ENCODE measurements at regions not wholly inside any gene's neighbourhood (a gene's known extent, or its start where the extent isn't known, plus 50 kb on each side); places are given as distances from the start of the nearest gene placed in this dataset.

- ATAC-seq (no peak), DNase-seq (ENCODE audit: low read depth, low spot score) (no peak), FAIRE-seq (no peak)
- 49% methylated on average over 4 of the region's 6 CpGs for WGBS (ENCODE audit: insufficient coverage, insufficient replicate concordance, low lambda C conversion rate, missing lambda C conversion rate)
- Histone ChIP-seq H3K4me3 (no peak overlapping the region), H3K27ac (ENCODE audit: control insufficient read depth, insufficient read depth) (no peak overlapping the region), H3K4me2 (ENCODE audit: control insufficient read depth, insufficient read depth) (no peak overlapping the region), H3K36me3 (ENCODE audit: control insufficient read depth in 2 of 2, insufficient read depth in 2 of 2, low read length in 1 of 2) (no peaks in the 10 kb centered on the region), H3K4me1 (ENCODE audit: control insufficient read depth, insufficient read depth, low read length) (peaks cover 22% of the 10 kb centered on the region), H4K20me1 (ENCODE audit: control insufficient read depth, insufficient read depth) (no peaks in the 10 kb centered on the region), H3K9ac (ENCODE audit: control insufficient read depth, insufficient read depth, low read length) (no peak overlapping the region), H3K79me2 (ENCODE audit: control insufficient read depth, insufficient read depth, low read length) (no peaks in the 10 kb centered on the region), H3K9me3 (replicated peaks; ENCODE audit: control insufficient read depth, insufficient read depth, low read length) (no peaks in the 10 kb centered on the region), H2AFZ (ENCODE audit: control insufficient read depth, low read depth, low read length) (no peak overlapping the region), H3K27me3 (replicated peaks in 1 of 2; ENCODE audit: control insufficient read depth in 2 of 2, insufficient read depth in 2 of 2, low read length in 1 of 2) (no peaks in the 10 kb centered on the region)
- ChIA-PET SMC1A (ENCODE audit: uncharacterized antibody, unreplicated experiment) (interaction anchor here (0.9 to 1.0 kb wide), 2 partner anchors 9 to 91 kb away, joined by 3 read pairs; no protein-coding TSS in a partner anchor), POLR2A (interaction anchor here (0.5 to 0.7 kb wide), 3 partner anchors 9 to 270 kb away, joined by 3 to 9 read pairs (median 6); no protein-coding TSS in a partner anchor), CTCF (interaction anchor here (0.7 kb wide), 2 partner anchors 111 to 112 kb away, joined by 3 read pairs; no protein-coding TSS in a partner anchor), RAD21 (ENCODE audit: unreplicated experiment) (interaction anchor here (0.6 to 1.2 kb wide), 5 partner anchors 68 to 187 kb away, joined by 3 to 4 read pairs (median 3); no protein-coding TSS in a partner anchor)
- intact Hi-C loops (cut with micrococcal nuclease; ENCODE audit: unreplicated experiment), result no loop called here
- in situ Hi-C loops (cut with MboI), result no loop called here
- BruUV-seq (replicated peaks), result no TSS peak
- TF ChIP-seq, protein P1, sequence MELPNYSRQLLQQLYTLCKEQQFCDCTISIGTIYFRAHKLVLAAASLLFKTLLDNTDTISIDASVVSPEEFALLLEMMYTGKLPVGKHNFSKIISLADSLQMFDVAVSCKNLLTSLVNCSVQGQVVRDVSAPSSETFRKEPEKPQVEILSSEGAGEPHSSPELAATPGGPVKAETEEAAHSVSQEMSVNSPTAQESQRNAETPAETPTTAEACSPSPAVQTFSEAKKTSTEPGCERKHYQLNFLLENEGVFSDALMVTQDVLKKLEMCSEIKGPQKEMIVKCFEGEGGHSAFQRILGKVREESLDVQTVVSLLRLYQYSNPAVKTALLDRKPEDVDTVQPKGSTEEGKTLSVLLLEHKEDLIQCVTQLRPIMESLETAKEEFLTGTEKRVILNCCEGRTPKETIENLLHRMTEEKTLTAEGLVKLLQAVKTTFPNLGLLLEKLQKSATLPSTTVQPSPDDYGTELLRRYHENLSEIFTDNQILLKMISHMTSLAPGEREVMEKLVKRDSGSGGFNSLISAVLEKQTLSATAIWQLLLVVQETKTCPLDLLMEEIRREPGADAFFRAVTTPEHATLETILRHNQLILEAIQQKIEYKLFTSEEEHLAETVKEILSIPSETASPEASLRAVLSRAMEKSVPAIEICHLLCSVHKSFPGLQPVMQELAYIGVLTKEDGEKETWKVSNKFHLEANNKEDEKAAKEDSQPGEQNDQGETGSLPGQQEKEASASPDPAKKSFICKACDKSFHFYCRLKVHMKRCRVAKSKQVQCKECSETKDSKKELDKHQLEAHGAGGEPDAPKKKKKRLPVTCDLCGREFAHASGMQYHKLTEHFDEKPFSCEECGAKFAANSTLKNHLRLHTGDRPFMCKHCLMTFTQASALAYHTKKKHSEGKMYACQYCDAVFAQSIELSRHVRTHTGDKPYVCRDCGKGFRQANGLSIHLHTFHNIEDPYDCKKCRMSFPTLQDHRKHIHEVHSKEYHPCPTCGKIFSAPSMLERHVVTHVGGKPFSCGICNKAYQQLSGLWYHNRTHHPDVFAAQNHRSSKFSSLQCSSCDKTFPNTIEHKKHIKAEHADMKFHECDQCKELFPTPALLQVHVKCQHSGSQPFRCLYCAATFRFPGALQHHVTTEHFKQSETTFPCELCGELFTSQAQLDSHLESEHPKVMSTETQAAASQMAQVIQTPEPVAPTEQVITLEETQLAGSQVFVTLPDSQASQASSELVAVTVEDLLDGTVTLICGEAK (IDR thresholded peaks at IDR 0.05; ENCODE audit: borderline replicate concordance), result no peak
- TF ChIP-seq ETV6 (conservative IDR thresholded peaks at IDR 0.05 in 1 of 2, IDR thresholded peaks at IDR 0.05 in 1 of 2; ENCODE audit: borderline replicate concordance in 1 of 2, low read depth in 1 of 2), result no peak
- no peak for TF ChIP-seq ZNF592 (IDR thresholded peaks at IDR 0.05)
- TF ChIP-seq ZNF207 (IDR thresholded peaks at IDR 0.05; ENCODE audit: borderline replicate concordance), result no peak
- no peak for TF ChIP-seq RAD21 (IDR thresholded peaks at IDR 0.05; ENCODE audit: insufficient read depth, low read depth, low read length)
- no peak for TF ChIP-seq PAX8 (IDR thresholded peaks at IDR 0.05)
- TF ChIP-seq CBX3 (IDR thresholded peaks at IDR 0.05; ENCODE audit: borderline replicate concordance, low read depth), result no peak
- no peak for TF ChIP-seq REST (IDR thresholded peaks at IDR 0.05; ENCODE audit: low read depth, low read length)
- no peak for TF ChIP-seq SMARCA5 (IDR thresholded peaks at IDR 0.05)
- TF ChIP-seq IRF4 (IDR thresholded peaks at IDR 0.05; ENCODE audit: low read depth, low read length), result no peak
- TF ChIP-seq SMAD1 (IDR thresholded peaks at IDR 0.05; ENCODE audit: low read depth, partially characterized antibody), result no peak
These were observed 115.5 kb downstream of the VEGFA start for GRCh38 chr6:43885399-43886066.
